Esophagus squamous epithelium (tissue), 4 donors: ENCODE measurements at regions not wholly inside any gene's neighbourhood (a gene's known extent, or its start where the extent isn't known, plus 50 kb on each side); places are given as distances from the start of the nearest gene placed in this dataset.

ENCODE experiments used
- POLR2A ChIP-seq, 4 donors: fragments of 450-650 bp; IDR thresholded peaks; one replicate each; pipeline ENCODE4 v1.6.1; 2017; ENCODE audit warnings: antibody characterized with exemption in 4 of 4, mild to moderate bottlenecking in 4 of 4, moderate library complexity in 3 of 4
- TF ChIP-seq, protein P1 (sequence below), 6 experiments: fragments of 450-650 bp in 4 of 6; fragments of 200-600 bp in 2 of 6; sonication (generic) in 2 of 6; IDR thresholded peaks; one replicate each; pipeline ENCODE4 v1.5.1; 2016 to 2019; ENCODE audit warnings: antibody characterized with exemption in 6 of 6, mild to moderate bottlenecking in 4 of 6, moderate library complexity in 4 of 6

DNA sequence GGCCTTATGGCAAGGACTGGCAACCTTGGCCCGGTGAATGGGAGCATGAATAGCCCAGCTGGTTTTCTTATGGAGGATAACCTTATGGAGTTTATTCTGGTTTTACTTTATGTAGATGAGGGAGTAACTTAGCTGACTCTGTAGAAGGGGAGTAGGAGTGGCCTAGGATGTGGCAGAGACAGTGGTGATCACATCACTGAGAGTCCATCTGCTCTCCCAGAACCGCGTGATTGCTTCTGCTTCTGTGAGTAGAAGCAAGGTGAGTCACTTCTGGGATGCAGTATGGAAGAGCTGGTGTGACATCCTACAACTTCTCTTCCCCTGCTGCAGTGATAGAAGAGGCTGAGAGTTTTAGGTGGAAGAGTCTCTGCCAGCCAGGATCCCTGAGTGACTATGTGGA, 129.2 kb downstream of the RPS24 start:
- TF ChIP-seq, protein P1, sequence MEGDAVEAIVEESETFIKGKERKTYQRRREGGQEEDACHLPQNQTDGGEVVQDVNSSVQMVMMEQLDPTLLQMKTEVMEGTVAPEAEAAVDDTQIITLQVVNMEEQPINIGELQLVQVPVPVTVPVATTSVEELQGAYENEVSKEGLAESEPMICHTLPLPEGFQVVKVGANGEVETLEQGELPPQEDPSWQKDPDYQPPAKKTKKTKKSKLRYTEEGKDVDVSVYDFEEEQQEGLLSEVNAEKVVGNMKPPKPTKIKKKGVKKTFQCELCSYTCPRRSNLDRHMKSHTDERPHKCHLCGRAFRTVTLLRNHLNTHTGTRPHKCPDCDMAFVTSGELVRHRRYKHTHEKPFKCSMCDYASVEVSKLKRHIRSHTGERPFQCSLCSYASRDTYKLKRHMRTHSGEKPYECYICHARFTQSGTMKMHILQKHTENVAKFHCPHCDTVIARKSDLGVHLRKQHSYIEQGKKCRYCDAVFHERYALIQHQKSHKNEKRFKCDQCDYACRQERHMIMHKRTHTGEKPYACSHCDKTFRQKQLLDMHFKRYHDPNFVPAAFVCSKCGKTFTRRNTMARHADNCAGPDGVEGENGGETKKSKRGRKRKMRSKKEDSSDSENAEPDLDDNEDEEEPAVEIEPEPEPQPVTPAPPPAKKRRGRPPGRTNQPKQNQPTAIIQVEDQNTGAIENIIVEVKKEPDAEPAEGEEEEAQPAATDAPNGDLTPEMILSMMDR (IDR thresholded peaks at IDR 0.05) = no peak
- TF ChIP-seq POLR2A (IDR thresholded peaks at IDR 0.05) = no peak
